ENCODE measurements at regions not wholly inside any gene's neighbourhood (a gene's known extent, or its start where the extent isn't known, plus 50 kb on each side); places are given as distances from the start of the nearest gene placed in this dataset.
"Not testable (repeated sequence)": the region's sequence is repeated elsewhere in the genome, so short reads cannot be mapped to it uniquely, and the experiment has no call there.

GRCh38 chrX:124257924-124258702, 74.3 kb upstream of the TEX13D start:
- no peaks in the 10 kb centered on the region for H3K36me3 ChIP-seq (ENCODE audit: control insufficient read depth, insufficient read depth, low read length)
- CTCF ChIA-PET = no interaction called here
- no peak overlapping the region for H3K4me3 ChIP-seq (ENCODE audit: low read depth, low read length)
- no peak for TF ChIP-seq CTCF (IDR thresholded peaks at IDR 0.05; ENCODE audit: insufficient read depth, low read depth, low read length)
- DNase-seq (ENCODE audit: low read depth) = no peak
- H3K27me3 ChIP-seq (ENCODE audit: control insufficient read depth, insufficient read depth, low read length) = no peaks in the 10 kb centered on the region
- POLR2A ChIA-PET = no interaction called here

DNA sequence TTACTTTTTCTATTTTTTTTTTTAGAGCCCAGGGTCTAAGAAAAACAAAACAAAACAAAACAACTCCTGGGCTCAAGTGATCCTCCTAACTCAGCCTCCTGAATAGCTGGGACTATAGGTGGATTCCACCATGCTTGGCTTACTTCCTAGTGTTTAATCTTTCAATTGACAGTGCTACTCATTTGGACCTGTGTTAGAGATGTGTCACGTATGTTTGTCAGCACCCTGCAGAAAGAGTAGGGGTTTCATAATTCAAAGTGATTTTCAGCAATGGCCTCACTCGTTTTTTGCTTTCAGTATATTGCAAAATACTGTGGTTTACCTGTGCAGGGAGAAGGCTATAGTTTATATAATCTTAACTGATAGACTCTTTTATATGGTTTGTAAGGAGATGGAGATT, 71.6 kb upstream of the TEX13D start:
- H3K4me3 ChIP-seq (ENCODE audit: low read depth, low read length) = no peak overlapping the region
- CTCF ChIA-PET = no interaction called here
- TF ChIP-seq CTCF (IDR thresholded peaks at IDR 0.05; ENCODE audit: insufficient read depth, low read depth, low read length) = no peak
- H3K27me3 ChIP-seq (ENCODE audit: control insufficient read depth, insufficient read depth, low read length) = no peaks in the 10 kb centered on the region
- H3K36me3 ChIP-seq (ENCODE audit: control insufficient read depth, insufficient read depth, low read length) = no peaks in the 10 kb centered on the region
- no peak for DNase-seq (ENCODE audit: low read depth)
- POLR2A ChIA-PET = no interaction called here

DNA sequence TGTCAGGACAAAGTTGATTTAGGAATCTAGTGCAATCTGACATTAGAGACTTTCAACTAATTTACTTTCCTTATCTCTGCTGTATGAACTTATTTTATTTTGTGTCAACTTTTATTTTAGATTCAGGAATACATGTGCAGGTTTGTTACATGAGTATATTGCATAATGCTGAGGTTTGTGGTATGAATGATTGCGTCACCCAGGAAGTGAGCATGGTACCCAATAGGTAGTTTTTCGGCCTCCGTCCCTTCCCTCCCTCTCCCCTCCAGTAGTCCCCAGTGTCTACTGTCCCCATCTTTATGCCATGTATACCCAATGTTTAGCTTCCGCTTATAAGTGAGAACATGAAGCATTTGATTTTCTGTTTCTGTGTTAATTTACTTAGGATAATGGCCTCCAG, 68.7 kb upstream of the TEX13D start:
- Histone ChIP-seq H3K27me3 (ENCODE audit: control insufficient read depth, insufficient read depth, low read length) (no peaks in the 10 kb centered on the region), H3K36me3 (ENCODE audit: control insufficient read depth, insufficient read depth, low read length) (no peaks in the 10 kb centered on the region), H3K4me3 (ENCODE audit: low read depth, low read length) (no peak overlapping the region)
- TF ChIP-seq CTCF (IDR thresholded peaks at IDR 0.05; ENCODE audit: insufficient read depth, low read depth, low read length) = no peak
- CTCF ChIA-PET = no interaction called here
- no peak for DNase-seq (ENCODE audit: low read depth)
- POLR2A ChIA-PET = no interaction called here

DNA sequence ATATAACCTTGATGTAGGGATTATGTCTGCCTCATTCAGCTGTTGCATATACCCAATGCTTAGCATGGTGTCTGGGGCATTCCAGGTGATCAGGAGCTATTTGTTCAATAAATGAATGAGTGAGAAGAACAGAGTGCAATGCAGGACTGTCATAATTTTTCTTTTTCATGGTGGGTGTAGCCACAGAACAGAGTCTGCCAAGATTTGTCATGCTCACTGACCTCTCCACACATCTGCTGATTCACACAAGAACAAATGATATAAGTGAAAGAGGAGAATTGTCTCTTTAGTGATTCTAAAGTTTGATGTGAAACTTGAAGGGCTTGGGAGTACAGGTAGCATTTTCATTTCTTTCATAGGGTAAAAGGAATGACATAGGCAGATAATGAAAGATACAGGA, 64.4 kb upstream of the TEX13D start:
- Histone ChIP-seq H3K27me3 (ENCODE audit: control insufficient read depth, insufficient read depth, low read length) (no peaks in the 10 kb centered on the region), H3K36me3 (ENCODE audit: control insufficient read depth, insufficient read depth, low read length) (no peaks in the 10 kb centered on the region), H3K4me3 (ENCODE audit: low read depth, low read length) (no peak overlapping the region)
- DNase-seq (ENCODE audit: low read depth) = no peak
- no peak for TF ChIP-seq CTCF (IDR thresholded peaks at IDR 0.05; ENCODE audit: insufficient read depth, low read depth, low read length)
- ChIA-PET CTCF (no interaction called here), POLR2A (no interaction called here)

- DNase-seq (ENCODE audit: low read depth) = no peak
- CTCF ChIA-PET = no interaction called here
- TF ChIP-seq CTCF (IDR thresholded peaks at IDR 0.05; ENCODE audit: insufficient read depth, low read depth, low read length) = no peak
- H3K27me3 ChIP-seq (ENCODE audit: control insufficient read depth, insufficient read depth, low read length) = no peaks in the 10 kb centered on the region
- no peak overlapping the region for H3K4me3 ChIP-seq (ENCODE audit: low read depth, low read length)
- H3K36me3 ChIP-seq (ENCODE audit: control insufficient read depth, insufficient read depth, low read length) = no peaks in the 10 kb centered on the region
- POLR2A ChIA-PET = no interaction called here
Observed at GRCh38 chrX:124269881-124270280, 62.6 kb upstream of the TEX13D start.

- CTCF ChIA-PET; H3K36me3 ChIP-seq (ENCODE audit: control insufficient read depth, insufficient read depth, low read length); DNase-seq (ENCODE audit: low read depth); POLR2A ChIA-PET; H3K4me3 ChIP-seq (ENCODE audit: low read depth, low read length); H3K27me3 ChIP-seq (ENCODE audit: control insufficient read depth, insufficient read depth, low read length): not testable (repeated sequence)
Observed at GRCh38 chrX:124271599-124271998, 60.9 kb upstream of the TEX13D start.
